SJSA1 (cell line): ENCODE measurements at regions not wholly inside any gene's neighbourhood (a gene's known extent, or its start where the extent isn't known, plus 50 kb on each side); places are given as distances from the start of the nearest gene placed in this dataset.
A peak's percentile ranks its signal among the peaks of the same experiment; 100 is the strongest.
"Not testable (repeated sequence)": the region's sequence is repeated elsewhere in the genome, so short reads cannot be mapped to it uniquely, and the experiment has no call there.

Experiments
- DNase-seq, 2 experiments: peaks; one replicate each; pipeline ENCODE4 v3.0.0-alpha.2; 2015 to 2020; ENCODE audit warnings: low spot score in 2 of 2, low read depth in 1 of 2
- H3K27ac ChIP-seq: fragments of 250-450 bp; sonication (Bioruptor Pico); 2 replicates; pipeline ENCODE4 v1.5.1; 2020; ENCODE audit warnings: mild to moderate bottlenecking, moderate library complexity
- H3K27me3 ChIP-seq: fragments of 250-450 bp; sonication (Bioruptor Pico); replicated peaks from 2 replicates; pipeline ENCODE4 v1.5.1; 2020; ENCODE audit warnings: mild to moderate bottlenecking, moderate library complexity
- H3K36me3 ChIP-seq: fragments of 250-450 bp; sonication (Bioruptor Pico); 2 replicates; pipeline ENCODE4 v1.5.1; 2020; ENCODE audit warnings: mild to moderate bottlenecking
- H3K4me1 ChIP-seq: fragments of 250-450 bp; sonication (Bioruptor Pico); replicated peaks from 2 replicates; pipeline ENCODE4 v1.6.1; 2021; ENCODE audit warnings: mild to moderate bottlenecking
- H3K4me3 ChIP-seq: fragments of 250-450 bp; sonication (Bioruptor Pico); 2 replicates; pipeline ENCODE4 v1.5.1; 2020; ENCODE audit warnings: mild to moderate bottlenecking
- H3K9me3 ChIP-seq: fragments of 250-450 bp; sonication (Bioruptor Pico); replicated peaks from 2 replicates; pipeline ENCODE4 v1.5.1; 2020; ENCODE audit warnings: mild to moderate bottlenecking

- Histone ChIP-seq H3K9me3 (no peaks in the 10 kb centered on the region), H3K4me1 (peaks cover 4% of the 10 kb centered on the region; the same call in 1 of the 2 replicates), H3K36me3 (no peaks in the 10 kb centered on the region), H3K27ac (no peak overlapping the region), H3K4me3 (no peak overlapping the region), H3K27me3 (no peaks in the 10 kb centered on the region)
- peak in 1 of 2 experiments; percentile 24 for DNase-seq
These were observed 66.7 kb upstream of the FOXE1 start for GRCh38 chr9:97786341-97786740.

GRCh38 chr9:97787551-97787950, 65.5 kb upstream of the FOXE1 start:
- Histone ChIP-seq H3K27ac (no peak overlapping the region), H3K9me3 (no peaks in the 10 kb centered on the region), H3K4me1 (peaks cover 4% of the 10 kb centered on the region; the same call in 1 of the 2 replicates), H3K4me3 (no peak overlapping the region), H3K27me3 (no peaks in the 10 kb centered on the region), H3K36me3 (no peaks in the 10 kb centered on the region)
- DNase-seq, result no peak

GRCh38 chr9:97788763-97789663, 64.0 kb upstream of the FOXE1 start:
- Histone ChIP-seq H3K36me3 (no peaks in the 10 kb centered on the region), H3K27ac (no peak overlapping the region), H3K4me1 (peaks cover 6% of the 10 kb centered on the region), H3K27me3 (no peaks in the 10 kb centered on the region), H3K9me3 (no peaks in the 10 kb centered on the region), H3K4me3 (no peak overlapping the region)
- DNase-seq, result no peak

- no peaks in the 10 kb centered on the region for H3K9me3 ChIP-seq
- no peak for DNase-seq
- no peaks in the 10 kb centered on the region for H3K27me3 ChIP-seq
- H3K4me3 ChIP-seq, result no peak overlapping the region
- H3K36me3 ChIP-seq, result no peaks in the 10 kb centered on the region
- no peak overlapping the region for H3K27ac ChIP-seq
- H3K4me1 ChIP-seq, result peaks cover 18% of the 10 kb centered on the region
These were observed 62.5 kb upstream of the FOXE1 start for GRCh38 chr9:97790542-97790941.

GRCh38 chr9:97791542-97791941, 61.5 kb upstream of the FOXE1 start:
- H3K27me3 ChIP-seq, result no peaks in the 10 kb centered on the region
- peaks cover 18% of the 10 kb centered on the region for H3K4me1 ChIP-seq
- H3K9me3 ChIP-seq, result no peaks in the 10 kb centered on the region
- no peak overlapping the region for H3K4me3 ChIP-seq
- no peak for DNase-seq
- H3K36me3 ChIP-seq, result no peaks in the 10 kb centered on the region
- no peak overlapping the region for H3K27ac ChIP-seq

GRCh38 chr9:97793067-97793466, 60.0 kb upstream of the FOXE1 start:
- peaks cover 18% of the 10 kb centered on the region for H3K4me1 ChIP-seq
- H3K36me3 ChIP-seq, result no peaks in the 10 kb centered on the region
- H3K27me3 ChIP-seq, result no peaks in the 10 kb centered on the region
- H3K9me3 ChIP-seq, result no peaks in the 10 kb centered on the region
- no peak overlapping the region for H3K4me3 ChIP-seq
- DNase-seq, result no peak
- H3K27ac ChIP-seq, result no peak overlapping the region

- Histone ChIP-seq H3K9me3 (no peaks in the 10 kb centered on the region), H3K4me1 (peaks cover 14% of the 10 kb centered on the region), H3K36me3 (no peaks in the 10 kb centered on the region), H3K27ac (peak overlapping the region; percentile 77), H3K27me3 (no peaks in the 10 kb centered on the region), H3K4me3 (no peak overlapping the region)
- peak in 1 of 2 experiments; percentile 67 for DNase-seq
These were observed 58.4 kb upstream of the FOXE1 start for GRCh38 chr9:97794666-97795065.

- H3K9me3 ChIP-seq, H3K27me3 ChIP-seq, H3K27ac ChIP-seq, DNase-seq, H3K4me3 ChIP-seq, H3K36me3 ChIP-seq: not testable (repeated sequence)
- H3K4me1 ChIP-seq, result peaks cover 14% of the 10 kb centered on the region
These were observed 56.9 kb upstream of the FOXE1 start for GRCh38 chr9:97796176-97796575.

GRCh38 chr9:97801180-97801579, 51.8 kb upstream of the FOXE1 start:
- Histone ChIP-seq H3K9me3 (no peaks in the 10 kb centered on the region), H3K36me3 (no peaks in the 10 kb centered on the region), H3K27me3 (no peaks in the 10 kb centered on the region), H3K4me3 (no peak overlapping the region), H3K27ac (no peak overlapping the region), H3K4me1 (peaks cover 25% of the 10 kb centered on the region)
- DNase-seq, result no peak

- H3K36me3 ChIP-seq, result no peaks in the 10 kb centered on the region
- no peaks in the 10 kb centered on the region for H3K27me3 ChIP-seq
- peak overlapping the region; percentile 47 for H3K27ac ChIP-seq
- no peak overlapping the region for H3K4me3 ChIP-seq
- H3K9me3 ChIP-seq, result no peaks in the 10 kb centered on the region
- peak; percentile 56 to 67 for DNase-seq
- peaks cover 25% of the 10 kb centered on the region for H3K4me1 ChIP-seq
These were observed 50.8 kb upstream of the FOXE1 start for GRCh38 chr9:97802276-97802675.

GRCh38 chr9:97803167-97804058, 49.6 kb upstream of the FOXE1 start:
- peaks cover 34% of the 10 kb centered on the region for H3K4me1 ChIP-seq
- no peaks in the 10 kb centered on the region for H3K36me3 ChIP-seq
- DNase-seq, result peak; percentile 72 to 75
- no peaks in the 10 kb centered on the region for H3K9me3 ChIP-seq
- peak overlapping the region; percentile 54 for H3K27ac ChIP-seq
- H3K27me3 ChIP-seq, result no peaks in the 10 kb centered on the region
- H3K4me3 ChIP-seq, result peak overlapping the region; percentile 55
